ENCODE measurements at regions not wholly inside any gene's neighbourhood (a gene's known extent, or its start where the extent isn't known, plus 50 kb on each side); places are given as distances from the start of the nearest gene placed in this dataset.

- no peak for DNase-seq
Observed at GRCh38 chr19:30154410-30154809, 212.4 kb downstream of the URI1 start.

GRCh38 chr19:30155381-30156200, 213.6 kb downstream of the URI1 start:
- no peak for DNase-seq

- DNase-seq: no peak
Observed at GRCh38 chr19:30156646-30157045, 214.6 kb downstream of the URI1 start.

GRCh38 chr19:30158067-30158892, 213.9 kb upstream of the ZNF536 start:
- no peak for DNase-seq

GRCh38 chr19:30158893-30159245, 213.3 kb upstream of the ZNF536 start:
- no peak for DNase-seq

GRCh38 chr19:30159636-30160035, 212.5 kb upstream of the ZNF536 start:
- no peak for DNase-seq

GRCh38 chr19:30160426-30160825, 211.8 kb upstream of the ZNF536 start:
- no peak for DNase-seq

- DNase-seq: no peak
Observed at GRCh38 chr19:30161021-30161655, 211.0 kb upstream of the ZNF536 start.

- no peak for DNase-seq
Observed at GRCh38 chr19:30161770-30162169, 210.4 kb upstream of the ZNF536 start.

GRCh38 chr19:30162718-30163117, 209.5 kb upstream of the ZNF536 start:
- no peak for DNase-seq

- DNase-seq: no peak
Observed at GRCh38 chr19:30163663-30164062, 208.5 kb upstream of the ZNF536 start.

- DNase-seq: no peak
Observed at GRCh38 chr19:30165228-30165813, 206.9 kb upstream of the ZNF536 start.

GRCh38 chr19:30167206-30167868, 204.8 kb upstream of the ZNF536 start:
- no peak for DNase-seq

- DNase-seq: no peak
Observed at GRCh38 chr19:30167976-30168635, 204.1 kb upstream of the ZNF536 start.

- no peak for DNase-seq
Observed at GRCh38 chr19:30168760-30169159, 203.4 kb upstream of the ZNF536 start.

GRCh38 chr19:30169196-30169900, 202.8 kb upstream of the ZNF536 start:
- DNase-seq: no peak

- no peak for DNase-seq
Observed at GRCh38 chr19:30170081-30170480, 202.1 kb upstream of the ZNF536 start.

GRCh38 chr19:30170495-30171137, 201.6 kb upstream of the ZNF536 start:
- DNase-seq: no peak

GRCh38 chr19:30171138-30171635, 201.0 kb upstream of the ZNF536 start:
- no peak for DNase-seq

- no peak for DNase-seq
Observed at GRCh38 chr19:30171795-30172612, 200.2 kb upstream of the ZNF536 start.
